Trophoblast cell (in vitro differentiated cells and primary cell): ENCODE measurements at regions not wholly inside any gene's neighbourhood (a gene's known extent, or its start where the extent isn't known, plus 50 kb on each side); places are given as distances from the start of the nearest gene placed in this dataset.
A peak's percentile ranks its signal among the peaks of the same experiment; 100 is the strongest.

Source experiments
- DNase-seq, 2 donors: peaks; one replicate each; pipeline ENCODE4 v3.0.0-alpha.2; 2016
- H2AFZ ChIP-seq: 2 replicates; pipeline ENCODE4 v1.6.1; 2013; ENCODE audit warnings: low read length, moderate library complexity, mild to moderate bottlenecking; ENCODE audit not compliant: insufficient read depth, poor library complexity
- H2AK5ac ChIP-seq: 2 replicates; pipeline ENCODE4 v1.6.1; 2013; ENCODE audit warnings: mild to moderate bottlenecking, low read length
- H2BK120ac ChIP-seq: 2 replicates; pipeline ENCODE4 v1.6.1; 2013; ENCODE audit warnings: low read length, mild to moderate bottlenecking, moderate library complexity; ENCODE audit not compliant: insufficient read depth, poor library complexity
- H2BK12ac ChIP-seq: 2 replicates; pipeline ENCODE4 v1.6.1; 2013; ENCODE audit warnings: mild to moderate bottlenecking, low read length, moderate library complexity
- H2BK5ac ChIP-seq: 2 replicates; pipeline ENCODE4 v1.6.1; 2013; ENCODE audit warnings: low read length, low read depth, moderate library complexity, mild to moderate bottlenecking; ENCODE audit not compliant: poor library complexity
- H3K14ac ChIP-seq: 2 replicates; pipeline ENCODE4 v1.6.1; 2013; ENCODE audit warnings: mild to moderate bottlenecking, low read length
- H3K18ac ChIP-seq: 2 replicates; pipeline ENCODE4 v1.6.1; 2013; ENCODE audit warnings: mild to moderate bottlenecking, low read length
- H3K23ac ChIP-seq: 2 replicates; pipeline ENCODE4 v1.6.1; 2013; ENCODE audit warnings: low read length
- H3K27ac ChIP-seq: 2 replicates; pipeline ENCODE4 v1.5.1; 2013; ENCODE audit warnings: low read depth, mild to moderate bottlenecking, inconsistent platforms, low read length, moderate library complexity
- H3K27me3 ChIP-seq: 2 replicates; pipeline ENCODE4 v1.6.1; 2013; ENCODE audit warnings: inconsistent platforms, mild to moderate bottlenecking, low read length, moderate library complexity; ENCODE audit not compliant: insufficient read depth
- H3K36me3 ChIP-seq, 2 experiments: 1 replicate in 1 of 2; 2 replicates in 1 of 2; pipeline ENCODE4 v1.6.1; 2013; ENCODE audit warnings: low read length in 2 of 2, mild to moderate bottlenecking in 2 of 2, moderate library complexity in 1 of 2; ENCODE audit not compliant: insufficient read depth in 2 of 2, control insufficient read depth in 1 of 2
- H3K4ac ChIP-seq: 2 replicates; pipeline ENCODE4 v1.6.1; 2013; ENCODE audit warnings: low read depth, mild to moderate bottlenecking, low read length, moderate library complexity
- H3K4me1 ChIP-seq, 2 experiments: 1 replicate in 1 of 2; 2 replicates in 1 of 2; pipeline ENCODE4 v1.6.1; 2013; ENCODE audit warnings: low read length in 2 of 2, mild to moderate bottlenecking in 2 of 2, moderate library complexity in 1 of 2; ENCODE audit not compliant: insufficient read depth in 2 of 2, control insufficient read depth in 1 of 2
- H3K4me2 ChIP-seq: 2 replicates; pipeline ENCODE4 v1.6.1; 2013; ENCODE audit warnings: inconsistent platforms, mild to moderate bottlenecking, low read length, moderate library complexity
- H3K4me3 ChIP-seq: 2 replicates; pipeline ENCODE4 v1.5.1; 2013; ENCODE audit warnings: mild to moderate bottlenecking, low read depth, low read length, inconsistent platforms
- H3K79me1 ChIP-seq: one replicate; pipeline ENCODE4 v1.6.1; 2013; ENCODE audit warnings: low read length
- H3K79me2 ChIP-seq: 2 replicates; pipeline ENCODE4 v1.6.1; 2013; ENCODE audit warnings: low read length, mild to moderate bottlenecking; ENCODE audit not compliant: control insufficient read depth, insufficient read depth, poor library complexity
- H3K9ac ChIP-seq: 2 replicates; pipeline ENCODE4 v1.6.1; 2013; ENCODE audit warnings: mild to moderate bottlenecking, low read length
- H3K9me3 ChIP-seq: 2 replicates; pipeline ENCODE4 v1.6.1; 2013; ENCODE audit warnings: low read depth, mild to moderate bottlenecking, control low read depth, inconsistent platforms, low read length; ENCODE audit not compliant: insufficient read depth
- H4K12ac ChIP-seq: 2 replicates; pipeline ENCODE4 v1.6.1; 2013; ENCODE audit warnings: low read depth, mild to moderate bottlenecking, low read length, moderate library complexity
- H4K8ac ChIP-seq: 2 replicates; pipeline ENCODE4 v1.6.1; 2013; ENCODE audit warnings: low read depth, mild to moderate bottlenecking, low read length, moderate library complexity
- H4K91ac ChIP-seq: one replicate; pipeline ENCODE4 v1.6.1; 2013; ENCODE audit warnings: low read depth, mild to moderate bottlenecking, low read length, moderate library complexity
- WGBS: extraction: QIAGEN DNeasy Blood & Tissue Kit; methylation state at CpG from one replicate; pipeline ENCODE4 v1.1.7; 2013; ENCODE audit warnings: missing lambda C conversion rate; ENCODE audit not compliant: insufficient read length, insufficient coverage; ENCODE audit errors: extremely low coverage; 5-methylcytosine and 5-hydroxymethylcytosine counted together

DNA sequence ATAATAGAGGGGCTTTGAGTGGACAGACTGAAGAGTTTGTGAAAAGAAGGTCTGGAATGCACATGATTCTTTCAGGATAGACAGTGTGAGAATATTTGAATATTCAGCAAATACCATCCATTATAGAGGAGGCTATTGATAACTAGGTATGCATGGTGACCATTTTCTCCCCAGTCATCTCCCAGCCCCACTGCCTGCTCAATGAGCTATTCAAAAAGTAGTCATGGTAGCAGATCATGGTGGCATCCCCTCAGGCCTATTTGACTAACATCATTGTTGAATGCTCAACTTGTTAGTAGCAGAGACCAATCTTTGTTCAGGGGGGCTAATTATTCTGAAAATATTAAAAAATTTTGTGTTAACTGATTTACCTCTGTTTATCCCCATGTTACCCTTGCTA is 311.6 kb downstream of the S1PR1 start:
- no peak overlapping the region for H2BK5ac ChIP-seq
- no peak overlapping the region for H4K91ac ChIP-seq
- H3K36me3 ChIP-seq: no peaks in the 10 kb centered on the region
- H3K27me3 ChIP-seq: no peaks in the 10 kb centered on the region
- no peak overlapping the region for H2AFZ ChIP-seq
- no peak overlapping the region for H3K4me3 ChIP-seq
- no peak overlapping the region for H4K12ac ChIP-seq
- no peak overlapping the region for H2BK12ac ChIP-seq
- no peak for DNase-seq
- no peak overlapping the region for H3K9ac ChIP-seq
- no peak overlapping the region for H3K14ac ChIP-seq
- H2AK5ac ChIP-seq: no peak overlapping the region
- no peak overlapping the region for H3K4ac ChIP-seq
- H3K18ac ChIP-seq: no peak overlapping the region
- H3K79me2 ChIP-seq: no peaks in the 10 kb centered on the region
- H3K23ac ChIP-seq: no peak overlapping the region
- no peaks in the 10 kb centered on the region for H3K79me1 ChIP-seq
- no peaks in the 10 kb centered on the region for H3K9me3 ChIP-seq
- no peaks in the 10 kb centered on the region for H3K4me1 ChIP-seq
- H2BK120ac ChIP-seq: no peak overlapping the region
- H3K4me2 ChIP-seq: no peak overlapping the region
- no peak overlapping the region for H3K27ac ChIP-seq
- H4K8ac ChIP-seq: no peak overlapping the region

DNA sequence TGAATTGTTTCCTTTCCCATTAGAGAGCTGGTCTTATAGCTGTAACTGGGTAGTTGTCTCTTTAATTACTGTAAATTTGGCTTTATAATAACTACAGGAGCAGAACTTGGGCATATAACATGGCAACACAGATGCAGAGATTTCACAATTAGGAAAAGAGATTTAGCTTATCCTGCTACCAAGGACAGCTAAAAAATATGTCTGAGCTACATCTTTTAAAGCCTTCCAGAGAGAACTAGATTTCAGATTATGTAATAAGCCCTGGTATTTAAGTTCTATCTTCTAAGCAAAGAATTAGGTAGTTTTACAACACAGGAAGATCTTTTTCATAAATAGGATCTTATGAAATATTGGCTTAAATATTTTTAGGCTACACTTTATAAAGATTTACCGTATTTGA is 313.8 kb downstream of the S1PR1 start:
- Histone ChIP-seq H3K23ac (no peak overlapping the region), H3K27ac (no peak overlapping the region), H3K4ac (no peak overlapping the region), H3K4me2 (no peak overlapping the region), H3K79me1 (no peaks in the 10 kb centered on the region), H4K12ac (no peak overlapping the region), H3K79me2 (no peaks in the 10 kb centered on the region), H3K27me3 (no peaks in the 10 kb centered on the region), H2AFZ (no peak overlapping the region), H3K18ac (no peak overlapping the region), H4K8ac (no peak overlapping the region), H4K91ac (no peak overlapping the region), H2BK120ac (no peak overlapping the region), H2BK5ac (no peak overlapping the region), H3K4me1 (no peaks in the 10 kb centered on the region), H2BK12ac (no peak overlapping the region), H3K4me3 (no peak overlapping the region), H2AK5ac (no peak overlapping the region), H3K14ac (no peak overlapping the region), H3K36me3 (no peaks in the 10 kb centered on the region), H3K9ac (no peak overlapping the region), H3K9me3 (no peaks in the 10 kb centered on the region)
- DNase-seq: no peak
- WGBS: no CpG with 5 or more reads among the region's 1 CpG

DNA sequence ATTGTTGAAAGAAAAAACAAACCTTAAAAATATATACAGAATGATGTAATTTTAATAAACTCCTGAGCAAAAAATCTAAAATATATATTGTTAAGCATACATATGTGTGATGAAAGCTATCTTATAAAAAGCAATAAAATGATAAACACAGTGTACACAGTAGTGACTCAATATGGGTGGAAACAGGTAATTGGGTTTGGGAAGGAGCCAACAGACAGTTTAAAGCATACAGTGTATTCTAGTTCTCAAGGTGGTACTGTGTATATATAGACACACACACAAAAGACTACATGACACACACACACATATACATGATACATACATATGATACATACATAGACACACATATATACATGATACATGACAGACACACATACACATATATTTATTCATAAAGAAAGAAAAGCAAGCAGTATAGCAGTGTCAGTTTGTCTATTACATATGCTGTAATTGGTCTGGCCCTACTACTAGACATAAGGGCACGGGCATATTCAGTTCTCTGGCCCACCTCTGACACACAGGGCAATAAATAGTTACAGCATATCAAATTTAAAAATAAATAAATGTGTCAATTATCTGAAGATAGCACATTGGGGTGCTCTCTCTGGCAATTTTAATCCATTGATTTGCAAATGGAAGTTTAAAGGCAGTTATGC is 330.2 kb downstream of the S1PR1 start:
- Histone ChIP-seq H3K14ac (no peak overlapping the region), H3K79me1 (no peaks in the 10 kb centered on the region), H4K12ac (no peak overlapping the region), H3K79me2 (no peaks in the 10 kb centered on the region), H3K23ac (no peak overlapping the region), H3K4ac (no peak overlapping the region), H2AK5ac (no peak overlapping the region), H2BK12ac (no peak overlapping the region), H4K91ac (no peak overlapping the region), H3K27ac (no peak overlapping the region), H3K9me3 (no peaks in the 10 kb centered on the region), H3K4me3 (no peak overlapping the region), H3K18ac (no peak overlapping the region), H3K27me3 (no peaks in the 10 kb centered on the region), H3K4me2 (no peak overlapping the region), H2AFZ (no peak overlapping the region), H3K4me1 (no peaks in the 10 kb centered on the region), H3K36me3 (no peaks in the 10 kb centered on the region), H2BK120ac (no peak overlapping the region), H3K9ac (no peak overlapping the region), H4K8ac (no peak overlapping the region), H2BK5ac (no peak overlapping the region)
- no peak for DNase-seq
- WGBS: no CpG with 5 or more reads among the region's 1 CpG

DNA sequence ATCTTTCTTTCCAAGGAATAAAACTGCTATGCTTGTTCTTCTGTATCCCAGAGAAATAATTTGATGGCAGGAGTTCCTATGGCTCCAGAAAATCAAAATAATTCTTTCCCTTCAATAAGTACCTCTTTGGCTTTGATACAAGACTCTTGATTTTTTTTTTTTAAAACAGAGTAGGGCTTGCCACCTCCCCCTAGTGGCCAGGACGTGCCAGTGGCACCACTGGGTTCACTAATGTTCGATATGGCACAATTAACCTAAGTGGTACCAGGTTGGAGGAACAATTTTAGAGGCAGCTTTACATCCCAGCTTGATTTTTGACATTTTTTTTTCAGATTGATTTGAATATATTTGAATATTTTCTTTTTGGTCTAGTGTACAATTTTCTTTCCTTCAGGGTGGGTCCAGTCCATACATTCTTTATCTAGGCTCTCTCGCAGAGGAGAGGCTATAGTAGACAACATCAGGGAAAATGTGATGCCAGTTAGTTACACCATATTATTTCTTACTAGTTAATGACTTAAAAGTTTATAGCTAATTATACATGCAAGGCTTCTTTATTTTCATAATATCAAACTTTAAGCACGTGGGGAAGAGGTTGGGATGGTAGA is 330.9 kb downstream of the S1PR1 start:
- no peaks in the 10 kb centered on the region for H3K27me3 ChIP-seq
- H3K4ac ChIP-seq: no peak overlapping the region
- no peak overlapping the region for H4K8ac ChIP-seq
- peak; percentile 27 to 73 for DNase-seq
- no peaks in the 10 kb centered on the region for H3K79me2 ChIP-seq
- H2BK120ac ChIP-seq: no peak overlapping the region
- no peaks in the 10 kb centered on the region for H3K9me3 ChIP-seq
- H2AK5ac ChIP-seq: no peak overlapping the region
- H4K91ac ChIP-seq: no peak overlapping the region
- no peak overlapping the region for H4K12ac ChIP-seq
- no peak overlapping the region for H3K23ac ChIP-seq
- no peak overlapping the region for H3K14ac ChIP-seq
- H3K36me3 ChIP-seq: no peaks in the 10 kb centered on the region
- no peak overlapping the region for H2BK12ac ChIP-seq
- H3K27ac ChIP-seq: no peak overlapping the region
- no peak overlapping the region for H2BK5ac ChIP-seq
- no CpG with 5 or more reads among the region's 4 CpGs for WGBS
- no peak overlapping the region for H2AFZ ChIP-seq
- no peak overlapping the region for H3K18ac ChIP-seq
- H3K4me2 ChIP-seq: no peak overlapping the region
- no peak overlapping the region for H3K9ac ChIP-seq
- H3K79me1 ChIP-seq: no peaks in the 10 kb centered on the region
- H3K4me1 ChIP-seq: no peaks in the 10 kb centered on the region
- H3K4me3 ChIP-seq: no peak overlapping the region
